ENCODE measurements at regions not wholly inside any gene's neighbourhood (a gene's known extent, or its start where the extent isn't known, plus 50 kb on each side); places are given as distances from the start of the nearest gene placed in this dataset.
"Not testable (repeated sequence)": the region's sequence is repeated elsewhere in the genome, so short reads cannot be mapped to it uniquely, and the experiment has no call there.

DNA sequence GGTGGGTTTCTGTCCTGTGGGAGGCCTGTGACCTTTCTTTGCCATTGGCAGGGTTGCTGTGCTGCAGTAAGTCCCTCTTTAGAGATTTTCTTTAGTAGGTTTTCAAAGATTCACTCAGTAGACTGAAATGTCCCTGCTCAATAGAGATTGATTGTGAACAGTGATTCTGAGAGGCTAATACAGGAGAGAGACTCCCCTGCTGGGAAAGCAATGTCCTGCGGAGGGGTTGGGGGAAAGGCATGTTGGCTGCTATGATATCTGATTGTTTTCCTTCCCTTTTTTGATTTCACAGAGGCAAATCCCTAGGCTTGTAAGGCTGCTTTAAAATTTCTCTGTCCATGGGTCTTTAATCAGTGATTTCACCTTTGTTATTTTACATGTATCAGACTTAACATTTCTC, 589.9 kb downstream of the ADGRL2 start:
- DNase-seq = no peak

DNA sequence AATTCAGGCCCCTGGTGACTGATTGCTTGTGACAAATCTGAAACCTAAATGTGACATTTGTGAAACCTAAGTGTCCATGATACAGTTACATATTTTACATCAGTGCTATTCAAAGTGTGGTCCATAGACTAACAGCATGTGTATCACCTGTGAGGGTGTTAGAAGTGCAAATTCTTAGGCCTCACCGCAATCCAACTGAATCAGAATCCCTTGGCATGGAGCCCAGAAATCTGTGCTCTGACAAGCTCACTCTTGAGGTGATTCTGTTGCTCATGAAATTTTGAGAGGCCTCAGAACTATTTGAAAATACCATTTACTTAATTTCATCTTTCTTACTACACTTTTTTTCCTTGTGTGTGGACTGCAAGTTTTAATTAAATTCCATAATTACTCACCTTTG, 587.9 kb downstream of the ADGRL2 start:
- no peak for DNase-seq

DNA sequence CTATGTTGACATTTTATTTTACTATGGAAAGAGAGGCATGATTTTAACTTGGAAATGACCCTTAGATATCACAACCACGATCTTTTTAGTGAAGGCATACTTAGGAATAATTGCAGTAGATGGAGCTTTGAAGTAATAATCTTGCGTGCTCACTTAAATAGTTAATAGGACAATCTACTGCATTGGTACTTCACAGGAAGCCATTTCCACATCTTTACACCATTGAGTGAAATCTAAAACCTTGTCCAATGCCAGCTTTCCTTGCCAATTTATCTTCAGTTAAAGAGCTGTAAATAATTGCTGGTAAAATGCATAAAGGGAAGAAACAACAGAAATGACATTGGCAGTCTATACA, 586.3 kb downstream of the ADGRL2 start:
- DNase-seq = no peak

DNA sequence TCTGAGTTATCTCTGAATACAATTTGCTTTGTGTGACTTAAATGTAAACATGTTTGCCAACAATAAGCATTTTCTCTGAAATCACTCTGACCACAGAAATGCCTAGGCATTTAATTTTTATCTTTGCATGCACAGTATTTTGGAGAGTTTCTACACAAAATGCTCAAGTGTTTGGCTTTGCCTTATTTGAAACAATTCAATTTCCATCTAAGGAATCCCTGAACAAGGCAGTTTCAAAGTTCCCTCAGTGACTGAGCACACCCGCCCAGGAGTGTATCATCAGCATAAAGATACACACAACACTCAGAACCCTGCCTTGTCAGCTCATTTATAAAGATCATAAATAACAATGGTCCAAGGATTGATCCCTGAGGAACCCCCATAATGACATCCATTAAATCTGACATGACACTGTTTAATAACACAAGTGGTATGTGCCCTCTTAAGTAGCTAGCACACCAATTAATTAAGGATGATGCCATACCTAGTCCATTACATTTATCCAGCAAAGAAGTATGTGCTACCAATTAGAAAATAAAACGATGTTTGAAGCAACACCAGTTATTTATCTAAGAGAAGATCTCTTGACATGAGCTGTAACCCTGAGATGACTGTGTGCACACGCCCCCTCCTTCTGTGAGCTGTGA, 585.8 kb downstream of the ADGRL2 start:
- no peak for DNase-seq

DNA sequence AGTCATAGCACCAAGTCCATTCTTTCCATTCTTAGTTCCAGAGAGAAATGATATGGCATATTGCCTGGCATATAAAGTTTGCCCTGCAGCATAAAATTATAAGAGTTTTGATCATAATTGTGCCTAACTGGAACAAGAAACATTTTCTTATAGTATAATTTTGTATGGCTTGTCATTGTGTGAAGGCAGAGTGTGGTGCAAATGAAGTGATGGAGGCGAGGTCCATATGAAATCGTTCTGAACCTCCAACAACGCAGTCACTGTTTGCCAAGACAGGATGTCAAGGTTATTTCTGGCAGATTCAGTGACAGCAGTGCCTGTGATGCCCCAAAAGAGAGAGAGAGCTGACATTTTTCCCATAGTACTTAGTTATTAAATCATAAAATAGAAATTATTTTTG, 584.0 kb downstream of the ADGRL2 start:
- DNase-seq = no peak

DNA sequence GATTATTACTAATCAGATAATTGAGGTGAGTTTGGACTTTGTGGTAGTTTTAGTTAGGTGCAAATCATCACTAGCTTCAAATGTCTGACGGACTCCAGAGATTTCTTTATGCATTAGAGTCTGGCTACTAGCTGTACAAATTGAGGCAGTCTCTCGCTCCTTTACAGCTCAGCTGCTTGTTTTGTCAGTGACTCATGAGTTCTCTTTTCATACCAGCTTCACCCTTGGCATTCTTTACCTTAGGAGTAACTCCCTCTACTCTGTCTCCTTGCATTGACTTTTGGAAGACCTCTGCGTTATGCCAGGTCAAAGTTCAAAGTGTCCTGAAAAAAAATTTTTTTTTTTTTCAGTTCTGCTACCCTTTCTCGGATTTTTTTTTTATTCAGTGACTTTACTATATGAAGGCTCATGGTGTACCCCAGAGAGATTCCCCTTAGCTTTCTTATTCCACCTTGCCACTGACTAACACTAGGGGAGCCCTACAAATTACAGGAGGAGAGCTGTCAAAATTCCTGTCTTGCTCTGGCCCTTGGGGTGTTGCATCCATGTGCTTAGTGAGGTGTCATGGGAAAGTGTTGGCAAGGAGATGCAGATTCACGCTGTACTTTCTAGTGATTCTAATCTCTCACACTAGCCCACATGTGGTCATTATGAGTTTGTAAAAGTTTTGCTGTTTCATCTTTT, 576.6 kb downstream of the ADGRL2 start:
- no peak for DNase-seq

DNA sequence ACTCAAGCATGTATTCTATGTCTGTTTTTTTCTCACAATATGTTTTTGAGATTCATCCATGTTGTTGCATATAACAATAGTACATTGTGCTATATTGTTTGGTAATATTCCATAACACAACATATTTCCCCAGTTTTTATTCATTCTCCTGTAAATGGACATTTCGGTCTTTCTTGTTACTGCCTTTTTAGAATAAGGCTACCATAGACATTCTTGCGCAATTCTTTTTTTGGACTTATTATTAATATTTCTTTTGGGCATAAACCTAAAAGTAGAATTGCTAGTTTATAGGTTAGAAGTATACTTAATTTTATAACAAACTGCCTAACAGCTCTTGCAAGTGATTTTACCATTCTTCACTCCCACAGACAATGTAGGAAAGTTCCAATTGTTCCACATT, 573.0 kb downstream of the ADGRL2 start:
- DNase-seq = no peak

DNA sequence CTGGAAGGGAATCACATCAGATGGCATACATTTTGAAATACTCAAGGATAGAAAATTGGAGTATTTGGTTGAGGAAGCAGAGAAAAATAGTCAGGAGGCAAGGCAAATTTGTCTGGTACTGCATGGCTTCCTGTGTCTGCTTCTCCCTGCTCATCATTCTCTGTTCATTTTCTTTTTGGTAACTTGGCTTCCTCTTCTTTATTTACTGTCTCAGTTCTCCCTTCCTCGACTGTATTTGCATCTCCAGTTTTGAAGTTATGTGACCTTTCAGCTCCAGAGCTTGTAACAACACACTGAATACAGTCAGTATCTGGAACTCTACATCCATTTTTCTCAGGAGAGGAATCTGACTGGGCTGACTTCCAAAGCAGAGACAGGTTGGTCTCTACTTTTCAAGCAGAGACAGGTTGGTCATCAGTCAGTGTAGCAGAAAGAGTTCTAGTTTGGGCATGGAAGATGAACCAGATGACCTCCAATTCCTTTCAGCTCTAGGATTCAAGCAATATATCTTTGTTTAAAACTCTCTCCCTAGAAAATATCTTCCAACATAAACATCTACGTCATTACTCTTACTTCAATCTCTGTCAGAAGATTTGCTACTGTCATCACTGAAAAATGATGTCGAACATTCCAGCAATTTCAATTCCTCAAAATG, 571.2 kb downstream of the ADGRL2 start:
- no peak for DNase-seq

DNA sequence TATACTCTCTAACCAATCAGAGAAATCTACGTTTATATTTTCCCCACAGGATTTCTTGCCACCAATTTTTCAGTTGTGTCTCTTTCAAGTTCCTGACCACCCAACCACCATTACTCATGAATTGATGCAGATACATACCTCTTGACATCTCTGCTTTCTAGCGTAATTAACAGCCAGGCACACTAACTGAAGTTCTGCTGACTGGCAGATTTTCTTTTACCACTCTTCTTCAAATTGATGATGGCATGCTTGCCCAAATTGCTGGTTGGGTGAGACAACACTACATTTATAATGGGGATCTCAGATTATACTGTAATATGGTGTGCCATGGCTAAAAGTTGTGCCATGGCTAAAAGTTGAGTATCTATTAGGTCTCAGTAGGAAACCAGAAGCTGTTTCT, 566.7 kb downstream of the ADGRL2 start:
- DNase-seq = no peak

DNA sequence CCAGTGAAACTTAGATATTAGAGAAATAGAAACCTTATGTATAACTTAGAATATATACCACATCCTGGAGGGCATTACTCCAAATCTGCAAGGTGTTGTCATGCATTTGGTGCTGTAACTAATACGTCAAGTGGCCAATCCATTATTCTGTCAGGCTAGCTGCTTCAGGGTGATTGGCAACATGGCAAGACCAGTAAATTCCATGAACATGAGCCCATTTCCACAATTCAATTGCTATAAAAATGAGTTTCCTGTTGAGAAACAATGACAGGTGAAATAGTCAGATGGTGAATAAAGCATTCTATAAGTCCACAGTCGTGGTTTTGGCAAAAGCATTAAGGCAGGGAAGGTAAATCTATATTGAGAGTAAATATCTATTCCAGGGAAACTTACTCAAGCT, 566.0 kb downstream of the ADGRL2 start:
- no peak for DNase-seq

DNA sequence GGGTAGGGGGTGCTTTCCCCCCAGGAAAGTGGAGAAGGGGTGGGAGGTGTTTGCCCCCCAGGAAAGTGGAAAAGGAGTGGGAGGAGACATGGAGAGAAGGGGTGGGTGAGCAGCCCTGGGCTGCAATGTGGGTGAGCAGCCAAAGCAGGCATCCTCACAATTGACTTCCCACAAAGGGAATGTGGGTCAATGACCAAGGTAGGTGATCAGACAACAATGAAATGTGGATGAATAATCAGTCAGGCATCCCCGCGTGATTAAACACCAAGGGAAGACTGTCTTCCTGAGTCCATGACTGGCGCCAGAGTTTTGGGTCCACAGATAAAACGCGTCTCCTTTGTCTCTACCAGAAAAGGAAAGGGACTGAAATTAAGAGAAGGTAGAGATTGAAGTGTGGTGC, 558.8 kb downstream of the ADGRL2 start:
- DNase-seq = not testable (repeated sequence)

DNA sequence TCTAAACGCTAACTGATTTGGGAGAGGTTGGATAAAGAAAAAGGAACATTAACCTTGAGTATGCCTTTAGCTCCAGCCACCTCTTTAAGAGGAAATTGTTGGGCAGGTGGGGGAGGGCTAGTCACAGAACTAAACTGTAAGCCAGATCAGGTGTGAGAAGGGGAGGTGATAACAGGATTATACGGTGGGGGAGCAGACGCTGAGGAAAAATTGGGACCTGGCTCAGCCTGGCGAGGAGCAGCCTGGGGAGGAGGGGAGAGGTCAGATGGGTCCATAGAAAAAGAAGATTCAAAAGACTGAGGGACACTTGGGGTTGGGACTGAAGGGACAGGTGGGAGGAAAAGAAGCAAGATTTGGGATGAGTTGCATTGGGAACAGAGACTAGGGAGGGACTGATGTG, 558.0 kb downstream of the ADGRL2 start:
- not testable (repeated sequence) for DNase-seq

DNA sequence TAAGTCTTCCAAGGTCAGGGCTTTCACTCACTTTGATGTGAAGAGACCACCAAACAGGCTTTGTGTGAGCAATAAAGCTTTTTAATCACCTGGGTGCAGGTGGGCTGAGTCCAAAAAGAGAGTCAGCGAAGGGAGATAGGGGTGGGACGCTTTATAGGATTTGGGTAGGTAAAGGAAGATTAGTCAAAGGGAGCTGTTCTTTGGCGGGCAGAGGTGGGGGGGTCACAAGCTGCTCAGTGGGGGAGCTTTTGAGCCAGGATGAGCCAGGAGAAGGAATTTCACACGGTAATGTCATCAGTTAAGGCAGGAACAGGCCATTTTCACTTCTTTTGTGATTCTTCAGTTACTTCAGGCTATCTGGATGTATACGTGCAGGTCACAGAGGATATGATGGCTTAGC, 553.8 kb downstream of the ADGRL2 start:
- DNase-seq = not testable (repeated sequence)

DNA sequence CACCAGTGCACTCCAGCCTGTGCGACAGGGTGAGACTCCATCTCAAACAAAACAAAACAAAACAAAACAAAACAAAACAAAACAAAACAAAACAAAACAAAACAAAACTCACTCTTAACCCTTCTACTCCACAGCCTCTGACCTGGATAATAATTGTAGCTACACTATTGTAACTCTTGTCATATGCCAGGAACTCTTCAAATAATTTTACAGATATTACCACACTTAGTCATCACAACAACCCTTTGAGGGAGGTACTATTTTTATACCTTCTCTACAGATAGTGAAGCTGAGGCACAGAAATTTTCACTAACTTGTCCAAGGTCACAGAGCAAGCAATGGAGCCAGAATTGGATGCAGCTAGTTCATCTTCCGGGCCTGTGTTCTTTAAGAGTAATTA, 547.8 kb downstream of the ADGRL2 start:
- DNase-seq = no peak

DNA sequence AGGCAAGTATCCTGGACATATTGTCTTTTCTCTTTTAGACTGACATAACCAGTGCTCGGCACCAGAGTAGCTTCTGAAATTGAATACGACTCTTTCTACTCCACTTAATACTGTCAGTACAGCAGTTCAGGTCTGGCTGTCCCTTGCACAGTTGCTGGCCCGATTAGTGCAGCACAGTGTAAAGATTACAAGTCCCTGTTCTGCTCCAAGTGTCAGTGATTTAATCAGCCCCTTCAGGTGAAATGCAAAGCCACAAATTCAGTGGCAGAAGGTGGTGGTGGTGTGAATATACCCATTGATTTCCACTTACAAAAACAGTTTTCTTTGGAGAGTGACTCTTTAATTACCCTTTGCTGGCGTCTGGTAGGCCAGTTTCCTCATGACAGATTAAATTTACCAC, 545.4 kb downstream of the ADGRL2 start:
- DNase-seq = no peak

DNA sequence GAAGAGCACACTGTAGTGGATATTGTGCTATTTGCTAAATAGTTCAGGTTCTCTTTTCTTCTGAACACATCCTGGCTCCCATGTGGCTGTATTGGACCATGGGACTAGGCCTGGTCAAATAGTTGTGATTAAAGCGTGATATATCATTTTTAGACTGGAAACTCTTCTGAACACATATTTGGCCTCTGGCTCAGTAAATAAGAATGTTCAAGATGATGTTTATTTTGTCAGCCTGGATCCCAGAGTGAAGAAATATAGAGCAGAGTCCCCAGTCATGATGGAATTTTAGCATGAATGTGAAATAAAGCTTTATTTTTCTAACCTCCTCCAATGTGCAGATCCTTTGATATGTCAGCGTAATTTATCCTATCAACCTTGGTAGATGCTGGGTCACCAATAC, 542.6 kb downstream of the ADGRL2 start:
- DNase-seq = no peak

DNA sequence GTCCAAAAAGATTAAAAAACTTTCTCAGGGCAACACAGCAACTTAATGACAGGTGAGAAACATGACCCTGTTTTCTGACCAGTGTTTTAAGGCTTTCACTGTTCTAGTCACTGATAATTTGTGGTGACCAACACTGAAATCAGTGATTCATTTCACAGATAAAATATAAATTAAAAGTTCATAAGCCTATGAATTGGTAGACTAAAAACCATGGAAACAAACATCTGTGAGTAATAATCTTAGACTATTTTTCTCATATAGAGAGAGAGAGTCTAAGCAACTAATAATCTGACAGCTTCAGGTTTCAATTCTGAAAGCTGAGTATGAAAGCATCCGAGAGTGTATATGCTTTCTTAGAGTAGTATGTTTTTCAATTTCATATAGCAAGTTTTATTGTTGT, 536.9 kb downstream of the ADGRL2 start:
- no peak for DNase-seq

DNA sequence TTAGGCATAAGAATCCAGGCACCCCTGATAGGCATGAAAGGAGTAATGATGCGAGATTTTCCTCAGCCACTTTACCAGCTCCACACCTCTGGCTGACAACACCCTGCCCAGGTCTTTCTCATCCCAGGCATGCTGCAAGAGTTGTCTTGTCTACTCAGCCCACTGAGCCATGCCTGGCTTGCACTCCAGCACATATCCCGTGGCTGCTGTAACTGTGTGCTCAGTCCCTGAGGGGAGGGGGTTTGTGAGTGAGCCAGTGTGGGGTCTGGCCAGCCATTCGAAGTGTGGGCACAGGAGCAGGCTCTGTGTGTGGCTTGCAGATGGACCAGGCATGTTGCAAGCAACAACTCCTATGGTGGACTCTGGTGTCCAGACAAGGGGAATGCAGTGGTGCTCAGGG, 529.6 kb downstream of the ADGRL2 start:
- no peak for DNase-seq

DNA sequence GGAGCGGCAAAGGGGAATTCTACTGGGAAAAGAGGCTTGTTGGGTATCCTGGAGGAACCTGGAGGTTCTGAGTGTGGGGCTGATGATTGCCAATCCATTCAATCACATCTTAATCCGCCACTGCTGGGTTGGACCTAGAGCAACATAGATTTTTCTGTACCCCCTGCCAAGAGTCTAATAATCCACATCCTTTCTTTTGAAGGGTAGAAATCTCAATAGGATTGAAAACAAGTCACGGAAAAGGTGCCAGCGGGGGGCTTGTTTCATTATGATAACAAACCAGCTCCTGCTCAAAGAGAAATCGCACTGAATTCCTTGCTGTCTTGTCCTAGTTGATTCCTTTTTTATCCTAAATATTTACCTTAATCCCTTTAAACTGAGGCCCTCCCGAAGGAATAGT, 528.5 kb downstream of the ADGRL2 start:
- no peak for DNase-seq

DNA sequence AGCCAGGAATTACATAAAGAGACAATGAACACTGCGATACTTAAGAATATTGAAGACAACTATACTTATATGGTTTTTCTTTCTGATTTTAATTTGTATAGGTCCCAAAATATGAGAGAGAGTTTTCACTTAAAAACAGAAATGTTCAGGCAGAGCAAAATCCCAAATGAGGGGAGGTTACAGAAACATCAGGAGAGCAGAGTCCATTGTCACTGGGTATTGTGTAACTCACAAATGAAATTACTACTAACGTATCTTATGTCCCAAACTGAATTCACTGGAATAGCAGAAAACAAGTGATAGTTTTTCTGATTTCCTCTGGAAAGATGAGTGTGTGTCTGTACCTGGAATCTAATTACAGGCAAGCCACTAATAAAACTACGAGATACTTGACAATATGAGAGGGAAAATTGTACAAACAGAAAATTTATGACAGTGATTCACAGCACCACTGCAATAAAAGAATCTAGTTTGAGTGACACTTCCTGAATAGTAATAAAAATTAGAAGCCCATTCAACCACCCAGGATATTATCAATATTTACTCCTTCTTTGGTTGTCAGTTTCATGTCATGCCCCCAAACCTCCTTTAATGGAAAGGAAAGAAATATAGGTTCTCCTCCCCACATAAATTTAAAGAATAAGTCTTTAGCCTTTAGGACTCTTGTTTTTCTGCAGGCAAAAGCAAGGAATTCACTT, 522.6 kb downstream of the ADGRL2 start:
- no peak for DNase-seq

DNA sequence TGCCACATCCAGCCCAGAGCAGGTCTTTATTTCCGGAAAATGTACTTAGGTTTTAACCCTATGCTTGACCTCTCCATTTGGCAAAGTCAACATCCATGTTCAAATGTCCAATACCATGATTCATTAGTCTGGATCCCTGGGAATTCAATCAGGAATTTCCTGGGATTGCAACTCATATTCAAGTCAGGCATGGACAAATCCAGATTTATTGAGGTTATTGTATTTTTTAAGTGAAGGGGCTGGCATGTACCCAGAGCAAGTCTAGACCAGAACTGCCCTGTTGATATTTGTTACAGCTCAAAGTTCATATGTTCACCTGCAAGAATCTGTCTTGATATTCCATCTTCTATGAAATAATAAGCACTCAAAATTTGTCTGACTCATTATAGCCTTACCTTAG, 521.1 kb downstream of the ADGRL2 start:
- no peak for DNase-seq

DNA sequence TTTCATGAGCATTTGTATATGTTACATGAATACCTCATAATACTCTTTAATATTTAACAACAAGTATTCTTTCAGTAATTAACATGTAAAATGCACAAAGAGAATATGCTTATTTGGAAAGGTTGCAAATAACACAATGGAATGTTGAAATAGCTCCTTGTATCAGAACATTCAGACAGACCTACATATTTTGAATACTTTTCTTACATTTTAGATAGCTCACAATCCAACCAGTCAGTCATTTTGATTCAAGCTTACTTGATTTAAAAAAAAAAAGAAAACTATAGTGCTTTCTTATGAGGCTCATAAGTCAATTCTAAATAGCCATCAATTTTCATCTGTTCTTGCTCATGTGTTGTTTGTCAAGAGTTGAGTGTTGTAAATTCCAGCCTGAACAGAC, 518.8 kb downstream of the ADGRL2 start:
- DNase-seq = no peak

DNA sequence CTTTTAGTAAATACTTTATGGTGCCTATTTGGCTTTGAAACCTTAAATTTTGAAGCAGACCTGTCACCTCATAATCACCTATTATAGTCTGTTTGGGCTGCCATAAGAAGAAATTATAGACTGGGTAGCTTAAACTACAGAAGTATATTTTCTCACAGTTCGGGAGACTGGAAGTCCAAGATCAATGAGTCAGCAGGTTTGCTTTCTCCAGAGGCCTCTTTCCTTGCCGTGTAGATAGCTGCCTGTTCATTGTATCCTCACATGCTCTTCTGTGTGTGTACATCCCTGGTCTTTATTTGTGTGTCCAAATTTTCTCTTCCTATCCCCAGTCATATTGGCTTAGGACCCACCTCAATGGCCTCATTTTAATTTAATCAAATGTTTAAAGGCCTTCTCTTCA, 518.2 kb downstream of the ADGRL2 start:
- DNase-seq = no peak

DNA sequence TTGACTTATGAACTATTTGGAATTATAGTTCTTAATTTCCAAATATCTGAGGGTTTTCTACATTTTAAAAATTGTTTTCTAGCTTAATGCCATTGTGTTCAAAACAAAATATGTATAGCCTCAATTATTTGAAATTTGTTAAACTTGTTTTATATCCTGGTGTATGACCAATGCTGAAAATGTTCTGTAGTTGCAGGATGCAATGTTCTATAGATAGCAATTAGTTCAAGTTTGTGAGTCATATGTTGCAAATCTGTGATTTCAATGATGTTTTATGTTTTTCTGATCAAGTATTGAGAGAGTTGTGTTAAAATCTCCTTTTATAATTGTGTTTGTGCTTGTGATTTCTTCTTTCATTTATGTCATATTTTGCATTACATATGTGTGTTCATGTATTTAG, 517.5 kb downstream of the ADGRL2 start:
- no peak for DNase-seq
